ENCODE measurements at regions not wholly inside any gene's neighbourhood (a gene's known extent, or its start where the extent isn't known, plus 50 kb on each side); places are given as distances from the start of the nearest gene placed in this dataset.

- no peak for TF ChIP-seq CHD7 (IDR thresholded peaks at IDR 0.05; ENCODE audit: insufficient replicate concordance, low read length)
- TF ChIP-seq MAX (IDR thresholded peaks at IDR 0.05), result no peak
- no peak for TF ChIP-seq NANOG (IDR thresholded peaks at IDR 0.05; ENCODE audit: insufficient read depth, low read depth, low read length, poor library complexity, severe bottlenecking)
- TF ChIP-seq SUZ12 (IDR thresholded peaks at IDR 0.05; ENCODE audit: low read length), result no peak
- TF ChIP-seq KDM5A (IDR thresholded peaks at IDR 0.05; ENCODE audit: low read length), result no peak
- TF ChIP-seq MAFK (IDR thresholded peaks at IDR 0.05; ENCODE audit: low read depth, low read length), result no peak
Observed at GRCh38 chr3:72462595-72463011, 385.6 kb downstream of the SHQ1 start (continued).

Measured in H1 (cell line).